Nephron (organoid): ENCODE measurements at regions not wholly inside any gene's neighbourhood (a gene's known extent, or its start where the extent isn't known, plus 50 kb on each side); places are given as distances from the start of the nearest gene placed in this dataset.

Source experiments
- H3K27ac Mint-ChIP-seq, 3 experiments: 2 replicates each; pipeline ENCODE4 v1.8.0; 2020; ENCODE audit warnings: mixed read lengths in 3 of 3, mild to moderate bottlenecking in 2 of 3, moderate library complexity in 1 of 3
- H3K27me3 Mint-ChIP-seq: 2 replicates; pipeline ENCODE4 v1.8.0; 2021; ENCODE audit warnings: low read depth, mild to moderate bottlenecking, moderate library complexity, mixed read lengths
- H3K36me3 Mint-ChIP-seq: 2 replicates; pipeline ENCODE4 v1.8.0; 2020; ENCODE audit warnings: low read depth, mixed read lengths
- H3K4me1 Mint-ChIP-seq: 2 replicates; pipeline ENCODE4 v1.8.0; 2020; ENCODE audit warnings: mixed read lengths
- H3K4me3 Mint-ChIP-seq, 3 experiments: 2 replicates each; pipeline ENCODE4 v1.8.0; 2020; ENCODE audit warnings: mild to moderate bottlenecking in 3 of 3, mixed read lengths in 3 of 3, moderate library complexity in 2 of 3
- H3K9me3 Mint-ChIP-seq: 2 replicates; pipeline ENCODE4 v1.8.0; 2020; ENCODE audit warnings: mixed read lengths
- CTCF ChIP-seq, 3 experiments: fragments of 200-600 bp; sonication (generic); IDR thresholded peaks; one replicate each; pipeline ENCODE4 v1.5.0; 2021; ENCODE audit warnings: antibody characterized with exemption in 3 of 3; ENCODE audit not compliant: unreplicated experiment in 3 of 3

GRCh38 chr16:86786994-86787393 lies 208.6 kb downstream of the FOXL1 start:
- H3K27me3 Mint-ChIP-seq = peaks cover 48% of the 10 kb centered on the region
- no peak for TF ChIP-seq CTCF (IDR thresholded peaks at IDR 0.05; ENCODE audit: unreplicated experiment in 3 of 3)
- H3K4me1 Mint-ChIP-seq = no peaks in the 10 kb centered on the region
- no peaks in the 10 kb centered on the region for H3K9me3 Mint-ChIP-seq
- no peak overlapping the region for H3K4me3 Mint-ChIP-seq
- no peak overlapping the region for H3K27ac Mint-ChIP-seq
- no peaks in the 10 kb centered on the region for H3K36me3 Mint-ChIP-seq

GRCh38 chr16:86787538-86787937 lies 209.2 kb downstream of the FOXL1 start:
- no peaks in the 10 kb centered on the region for H3K4me1 Mint-ChIP-seq
- no peaks in the 10 kb centered on the region for H3K9me3 Mint-ChIP-seq
- H3K36me3 Mint-ChIP-seq = no peaks in the 10 kb centered on the region
- H3K27ac Mint-ChIP-seq = no peak overlapping the region
- TF ChIP-seq CTCF (IDR thresholded peaks at IDR 0.05; ENCODE audit: unreplicated experiment in 3 of 3) = no peak
- peaks cover 44% of the 10 kb centered on the region for H3K27me3 Mint-ChIP-seq
- H3K4me3 Mint-ChIP-seq = no peak overlapping the region

- H3K27me3 Mint-ChIP-seq = peaks cover 52% of the 10 kb centered on the region
Observed at GRCh38 chr16:86789621-86790051, 211.3 kb downstream of the FOXL1 start.

GRCh38 chr16:86791287-86792035 lies 213.1 kb downstream of the FOXL1 start:
- Mint-ChIP-seq H3K4me1 (no peaks in the 10 kb centered on the region), H3K4me3 (no peak overlapping the region), H3K27me3 (peaks cover 52% of the 10 kb centered on the region), H3K27ac (no peak overlapping the region), H3K9me3 (no peaks in the 10 kb centered on the region), H3K36me3 (no peaks in the 10 kb centered on the region)
- no peak for TF ChIP-seq CTCF (IDR thresholded peaks at IDR 0.05; ENCODE audit: unreplicated experiment in 3 of 3)

More at GRCh38 chr16:86789621-86790051, 211.3 kb downstream of the FOXL1 start:
- no peaks in the 10 kb centered on the region for H3K36me3 Mint-ChIP-seq
- no peak for TF ChIP-seq CTCF (IDR thresholded peaks at IDR 0.05; ENCODE audit: unreplicated experiment in 3 of 3)
- no peaks in the 10 kb centered on the region for H3K4me1 Mint-ChIP-seq
- peak overlapping the region in 1 of 3 experiments; percentile 19 for H3K27ac Mint-ChIP-seq
- no peak overlapping the region for H3K4me3 Mint-ChIP-seq
- no peaks in the 10 kb centered on the region for H3K9me3 Mint-ChIP-seq

- no peak overlapping the region for H3K4me3 Mint-ChIP-seq
- no peaks in the 10 kb centered on the region for H3K9me3 Mint-ChIP-seq
- H3K27ac Mint-ChIP-seq = no peak overlapping the region
- no peaks in the 10 kb centered on the region for H3K4me1 Mint-ChIP-seq
- peaks cover 49% of the 10 kb centered on the region for H3K27me3 Mint-ChIP-seq
- H3K36me3 Mint-ChIP-seq = no peaks in the 10 kb centered on the region
- TF ChIP-seq CTCF (IDR thresholded peaks at IDR 0.05; ENCODE audit: unreplicated experiment in 3 of 3) = no peak
Observed at GRCh38 chr16:86794216-86794864, 216.0 kb downstream of the FOXL1 start.
